Astrocyte of the cerebellum (primary cell): ENCODE measurements at regions not wholly inside any gene's neighbourhood (a gene's known extent, or its start where the extent isn't known, plus 50 kb on each side); places are given as distances from the start of the nearest gene placed in this dataset.

Source experiments
- DNase-seq: peaks from one replicate; pipeline ENCODE4 v3.0.0-alpha.2; 2011; ENCODE audit warnings: low read depth
- H3K4me3 ChIP-seq: 2 replicates; pipeline ENCODE4 v1.5.1; 2011; ENCODE audit warnings: mild to moderate bottlenecking, low read depth, low read length, moderate library complexity
- CTCF ChIP-seq: IDR thresholded peaks from 2 replicates; pipeline ENCODE4 v1.5.1; 2012; ENCODE audit warnings: low read length, low read depth, moderate library complexity, mild to moderate bottlenecking; ENCODE audit errors: missing control alignments
- in situ Hi-C: cut with HindIII; loops from 2 replicates; pipeline ENCODE4 v1.10.0; 2017; ENCODE audit warnings: low sequenced_read_pairs

GRCh38 chr4:75371915-75372314 lies 142.3 kb downstream of the RCHY1 start:
- in situ Hi-C loops = no loop called here
- no peak overlapping the region for H3K4me3 ChIP-seq
- no peak for TF ChIP-seq CTCF
- no peak for DNase-seq

GRCh38 chr4:75370576-75370975 lies 143.6 kb downstream of the RCHY1 start:
- in situ Hi-C loops = no loop called here
- TF ChIP-seq CTCF = no peak
- H3K4me3 ChIP-seq = no peak overlapping the region
- DNase-seq = no peak

GRCh38 chr4:75345423-75345822 lies 168.8 kb downstream of the RCHY1 start:
- in situ Hi-C loops = no loop called here
- no peak for TF ChIP-seq CTCF
- peak; percentile 8 for DNase-seq
- no peak overlapping the region for H3K4me3 ChIP-seq

- in situ Hi-C loops = no loop called here
- no peak for TF ChIP-seq CTCF
- no peak overlapping the region for H3K4me3 ChIP-seq
- DNase-seq = peak; percentile 26
Measured at GRCh38 chr4:75344915-75345314, 169.3 kb downstream of the RCHY1 start.

- DNase-seq = no peak
- TF ChIP-seq CTCF = no peak
- in situ Hi-C loops = no loop called here
- H3K4me3 ChIP-seq = no peak overlapping the region
Measured at GRCh38 chr4:75343333-75343732, 170.9 kb downstream of the RCHY1 start.

- DNase-seq = no peak
- no peak overlapping the region for H3K4me3 ChIP-seq
- in situ Hi-C loops = no loop called here
- no peak for TF ChIP-seq CTCF
Measured at GRCh38 chr4:75340561-75340960, 173.6 kb downstream of the RCHY1 start.

- no peak for TF ChIP-seq CTCF
- in situ Hi-C loops = no loop called here
- no peak for DNase-seq
- H3K4me3 ChIP-seq = no peak overlapping the region
Measured at GRCh38 chr4:75338352-75338880, 175.8 kb downstream of the RCHY1 start.
